Amniotic stem cell (primary cell): ENCODE measurements at regions not wholly inside any gene's neighbourhood (a gene's known extent, or its start where the extent isn't known, plus 50 kb on each side); places are given as distances from the start of the nearest gene placed in this dataset.
"Not testable (repeated sequence)": the region's sequence is repeated elsewhere in the genome, so short reads cannot be mapped to it uniquely, and the experiment has no call there.

ENCODE experiments used
- DNase-seq: peaks from one replicate; lab custom pipeline; 2025; lab: John Stamatoyannopoulos, UW

DNA sequence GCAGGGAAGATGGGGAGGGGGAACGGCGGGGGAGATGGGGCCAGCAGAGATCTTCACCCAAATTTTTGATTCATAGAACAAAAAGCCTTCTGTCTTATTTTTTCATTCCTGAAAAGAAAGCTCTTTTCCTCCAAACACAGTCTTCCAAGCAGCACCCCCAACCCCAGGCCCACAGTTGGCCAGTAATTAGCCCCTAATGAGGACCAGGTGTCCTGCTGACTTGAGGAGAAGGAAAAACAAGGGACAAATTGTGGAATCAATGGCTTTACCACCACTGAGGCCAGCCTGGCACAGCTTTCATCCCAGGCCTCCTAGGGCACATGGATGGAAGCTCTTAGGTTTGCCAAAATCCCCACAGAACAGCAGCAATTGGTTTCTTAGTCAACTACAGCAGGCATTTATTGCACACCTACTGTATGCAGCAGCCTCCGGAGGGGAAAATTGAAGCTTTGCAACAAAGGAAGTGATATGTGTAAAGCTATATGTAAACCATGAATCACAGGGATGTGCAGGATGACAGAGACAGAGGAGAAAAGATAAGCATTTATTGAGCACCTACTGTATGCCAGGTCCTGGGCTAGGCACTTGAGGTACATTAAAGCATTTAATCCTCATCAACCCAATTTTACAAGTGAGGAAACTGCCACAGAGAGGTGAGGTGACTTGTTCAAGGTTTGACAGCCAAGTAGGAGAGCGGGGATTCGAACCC, 199.5 kb downstream of the TBC1D2B start:
- DNase-seq = no peak

- DNase-seq = not testable (repeated sequence)
These were observed 201.2 kb downstream of the TBC1D2B start for GRCh38 chr15:77876107-77876820.

- not testable (repeated sequence) for DNase-seq
These were observed 202.3 kb downstream of the TBC1D2B start for GRCh38 chr15:77875066-77875721.

GRCh38 chr15:77874063-77874462, 203.4 kb downstream of the TBC1D2B start:
- DNase-seq = no peak

GRCh38 chr15:77872521-77873425, 204.7 kb downstream of the TBC1D2B start:
- DNase-seq = not testable (repeated sequence)

GRCh38 chr15:77871852-77872371, 205.6 kb downstream of the TBC1D2B start:
- DNase-seq = no peak

GRCh38 chr15:77870195-77871065, 207.1 kb downstream of the TBC1D2B start:
- DNase-seq = no peak

DNA sequence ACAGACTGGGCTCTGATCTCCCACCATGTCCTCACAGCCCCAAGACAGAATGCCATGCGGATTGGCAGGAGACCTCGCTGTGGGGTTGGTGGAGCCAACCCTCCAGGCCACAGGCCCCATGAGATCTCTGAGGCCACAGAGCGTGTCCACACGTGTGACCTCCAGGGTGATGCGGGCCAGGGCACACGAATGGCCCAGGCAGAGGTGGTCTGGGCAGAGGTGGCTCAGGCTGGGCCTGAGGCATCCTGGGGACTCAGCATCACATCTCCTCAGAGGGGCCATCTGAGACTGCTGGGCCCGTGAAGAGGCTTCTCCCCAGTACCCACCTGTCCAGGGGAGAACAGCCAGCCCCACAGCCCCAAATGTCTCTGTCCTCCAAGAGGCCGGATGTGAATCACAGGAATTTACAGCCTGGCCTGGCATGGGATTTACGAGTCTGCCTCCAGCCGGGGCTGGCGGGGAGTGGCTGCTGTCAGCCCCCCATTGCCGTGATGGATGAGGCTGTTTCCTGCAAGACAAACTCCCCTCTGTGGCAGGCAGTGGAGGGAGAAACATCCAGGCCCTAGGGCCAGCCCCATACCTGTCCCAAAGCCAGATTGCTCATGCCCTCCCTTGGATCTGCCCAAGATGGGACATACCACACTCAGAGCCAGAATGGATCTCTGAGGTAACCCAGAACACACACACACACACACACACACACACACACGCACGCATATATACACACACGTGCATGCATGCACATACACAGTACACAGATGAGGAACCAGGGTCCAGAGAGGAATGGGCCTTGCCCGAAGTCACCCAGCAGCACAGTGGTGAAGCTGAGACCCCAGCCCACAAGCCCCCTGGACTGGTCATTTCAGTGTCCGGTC, 208.3 kb downstream of the TBC1D2B start:
- DNase-seq = no peak

- not testable (repeated sequence) for DNase-seq
These were observed 209.4 kb downstream of the TBC1D2B start for GRCh38 chr15:77868048-77868629.

- DNase-seq = no peak
These were observed 210.1 kb downstream of the TBC1D2B start for GRCh38 chr15:77867266-77868047.

DNA sequence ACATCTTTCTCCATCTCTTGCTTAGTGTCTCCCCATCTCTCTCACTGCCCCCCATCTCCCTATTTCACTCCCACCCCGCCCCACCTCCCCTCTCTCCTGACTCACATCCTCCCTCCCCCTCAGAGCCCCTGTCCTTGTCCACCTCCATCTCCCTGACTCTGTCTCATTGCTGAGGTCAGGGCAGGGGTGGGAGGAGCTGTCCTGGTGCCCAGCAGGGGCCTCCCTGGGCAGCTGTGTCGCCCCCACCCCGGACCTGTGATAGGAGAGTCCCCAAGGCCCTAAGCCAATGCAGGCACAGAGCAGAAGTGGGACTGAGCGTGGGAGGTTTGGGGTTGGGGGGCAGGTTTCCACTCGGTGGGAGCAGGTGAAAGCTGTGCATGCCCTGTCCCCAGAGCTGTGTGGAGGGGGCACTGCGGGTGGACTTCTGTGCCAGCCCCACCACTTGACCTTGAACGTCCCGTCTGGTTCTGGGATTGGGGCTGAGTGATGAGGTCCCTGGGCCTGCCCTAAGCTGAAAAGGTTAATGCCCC, 210.8 kb downstream of the TBC1D2B start:
- no peak for DNase-seq

DNA sequence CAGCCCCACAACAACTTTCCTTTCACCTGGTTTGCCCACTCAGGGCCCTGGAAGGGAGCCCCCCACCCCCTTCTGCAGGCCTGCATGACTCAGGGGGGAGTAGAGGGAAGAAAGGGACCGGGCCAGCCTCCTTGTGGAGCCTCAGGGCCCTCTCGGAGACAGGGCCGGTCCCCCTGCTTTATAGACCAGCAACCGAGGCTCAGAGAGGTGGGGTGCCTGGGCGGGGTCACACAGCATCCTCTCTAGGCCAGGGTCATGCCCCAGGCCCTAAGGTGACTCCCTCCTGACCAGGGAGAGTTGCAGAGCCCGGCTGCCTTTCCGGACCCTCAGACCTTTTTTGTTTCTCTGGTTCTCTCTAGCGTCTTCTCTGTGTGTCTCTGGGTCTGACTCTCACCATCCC, 211.3 kb downstream of the TBC1D2B start:
- DNase-seq = no peak

GRCh38 chr15:77865701-77866100, 211.8 kb downstream of the TBC1D2B start:
- no peak for DNase-seq

- no peak for DNase-seq
These were observed 212.4 kb downstream of the TBC1D2B start for GRCh38 chr15:77865106-77865610.

GRCh38 chr15:77864211-77865105, 213.1 kb downstream of the TBC1D2B start:
- no peak for DNase-seq

- no peak for DNase-seq
These were observed 213.9 kb downstream of the TBC1D2B start for GRCh38 chr15:77863491-77864105.
